CD14-positive monocyte (primary cell): ENCODE measurements at regions not wholly inside any gene's neighbourhood (a gene's known extent, or its start where the extent isn't known, plus 50 kb on each side); places are given as distances from the start of the nearest gene placed in this dataset.

Source experiments
- DNase-seq, 3 donors: peaks; one replicate each; pipeline ENCODE4 v3.0.0-alpha.2; 2011 to 2022
- H2AFZ ChIP-seq: 2 replicates; pipeline ENCODE4 v1.6.0; 2012; ENCODE audit warnings: mild to moderate bottlenecking, low read depth, low read length, inconsistent platforms; ENCODE audit not compliant: insufficient read depth, poor library complexity, severe bottlenecking
- H3K27ac ChIP-seq, 2 donors: 1 replicate in 1 of 2; 2 replicates in 1 of 2; pipeline ENCODE4 v1.5.1; 2012 to 2013; ENCODE audit warnings: low read length in 2 of 2, control low read depth in 1 of 2, inconsistent platforms in 1 of 2, low read depth in 1 of 2, mild to moderate bottlenecking in 1 of 2
- H3K27me3 ChIP-seq, 2 donors: one replicate each; pipeline versions ENCODE4 v1.6.0 to v1.6.1; 2011 to 2013; ENCODE audit warnings: low read length in 2 of 2; ENCODE audit not compliant: control insufficient read depth in 2 of 2, insufficient read depth in 2 of 2
- H3K36me3 ChIP-seq, 2 donors: replicated peaks in 1 of 2; 1 replicate in 1 of 2; 2 replicates in 1 of 2; pipeline versions ENCODE4 v1.5.1 to v1.6.1; 2012 to 2013; ENCODE audit warnings: low read length in 2 of 2, control low read depth in 1 of 2, inconsistent platforms in 1 of 2, mild to moderate bottlenecking in 1 of 2; ENCODE audit not compliant: insufficient read depth in 2 of 2, control insufficient read depth in 1 of 2
- H3K4me1 ChIP-seq, 2 donors: 1 replicate in 1 of 2; 2 replicates in 1 of 2; pipeline versions ENCODE4 v1.5.1 to v1.6.1; 2012 to 2013; ENCODE audit warnings: low read length in 2 of 2, control low read depth in 1 of 2, inconsistent platforms in 1 of 2, mild to moderate bottlenecking in 1 of 2, moderate library complexity in 1 of 2; ENCODE audit not compliant: insufficient read depth in 2 of 2, control insufficient read depth in 1 of 2
- H3K4me2 ChIP-seq: replicated peaks from 2 replicates; pipeline ENCODE3; 2012; ENCODE audit warnings: low read length, moderate library complexity, mild to moderate bottlenecking; ENCODE audit not compliant: poor library complexity, severe bottlenecking; ENCODE audit errors: extremely low read depth
- H3K4me3 ChIP-seq, 3 experiments: fragments of 200-600 bp in 1 of 3; sonication (generic) in 1 of 3; replicated peaks in 1 of 3; 1 replicate in 2 of 3; 2 replicates in 1 of 3; pipeline ENCODE4 v1.5.1; 2011 to 2013; ENCODE audit warnings: low read length in 3 of 3, mild to moderate bottlenecking in 3 of 3, control low read depth in 2 of 3, low read depth in 2 of 3, inconsistent platforms in 1 of 3, moderate library complexity in 1 of 3
- H3K79me2 ChIP-seq: 2 replicates; pipeline ENCODE4 v1.6.0; 2012; ENCODE audit warnings: mild to moderate bottlenecking, control low read depth, inconsistent platforms, low read length, moderate library complexity; ENCODE audit not compliant: insufficient read depth
- H3K9ac ChIP-seq: 2 replicates; pipeline ENCODE4 v1.6.0; 2017; ENCODE audit warnings: low read length, mild to moderate bottlenecking; ENCODE audit not compliant: insufficient read depth, poor library complexity, severe bottlenecking
- H3K9me3 ChIP-seq, 2 donors: replicated peaks in 1 of 2; 1 replicate in 1 of 2; 2 replicates in 1 of 2; pipeline versions ENCODE4 v1.5.1 to v1.6.1; 2012 to 2013; ENCODE audit warnings: low read length in 2 of 2, control low read depth in 1 of 2; ENCODE audit not compliant: control insufficient read depth in 1 of 2, insufficient read depth in 1 of 2
- H4K20me1 ChIP-seq: 2 replicates; pipeline ENCODE4 v1.6.0; 2012; ENCODE audit warnings: mild to moderate bottlenecking, low read length, control low read depth, moderate library complexity; ENCODE audit not compliant: insufficient read depth
- H3K27ac Mint-ChIP-seq, 7 donors: one replicate each; pipeline ENCODE4 v1.8.0; 2020; ENCODE audit warnings: mild to moderate bottlenecking in 7 of 7, mixed read lengths in 7 of 7, moderate library complexity in 6 of 7, inconsistent platforms in 2 of 7
- H3K27me3 Mint-ChIP-seq, 3 donors: one replicate each; pipeline ENCODE4 v1.8.0; 2021 to 2022; ENCODE audit warnings: low read depth in 3 of 3, mild to moderate bottlenecking in 3 of 3, mixed read lengths in 3 of 3, moderate library complexity in 3 of 3, inconsistent platforms in 1 of 3
- H3K36me3 Mint-ChIP-seq, 2 donors: one replicate each; pipeline ENCODE4 v1.8.0; 2020; ENCODE audit warnings: mixed read lengths in 2 of 2, inconsistent platforms in 1 of 2, mild to moderate bottlenecking in 1 of 2
- H3K4me1 Mint-ChIP-seq: one replicate; pipeline ENCODE4 v1.8.0; 2020; ENCODE audit warnings: mild to moderate bottlenecking, mixed read lengths
- H3K4me3 Mint-ChIP-seq, 2 donors: one replicate each; pipeline ENCODE4 v1.8.0; 2020; ENCODE audit warnings: mild to moderate bottlenecking in 2 of 2, mixed read lengths in 2 of 2, moderate library complexity in 1 of 2
- H3K9me3 Mint-ChIP-seq, 7 donors: one replicate each; pipeline ENCODE4 v1.8.0; 2020 to 2022; ENCODE audit warnings: mixed read lengths in 7 of 7, mild to moderate bottlenecking in 6 of 7, moderate library complexity in 6 of 7, inconsistent platforms in 2 of 7
- WGBS: methylation state at CpG from one replicate; pipeline ENCODE4 v1.1.5; 2013; ENCODE audit warnings: missing lambda C conversion rate; ENCODE audit not compliant: insufficient coverage; 5-methylcytosine and 5-hydroxymethylcytosine counted together
- intact Hi-C, 2 donors: fragments of 100-400 bp; cut with micrococcal nuclease; formaldehyde crosslinking; loops; one replicate each; pipeline versions ENCODE4 v1.15.0 to v1.15.1; 2023
- TF ChIP-seq, protein P1 (sequence below): fragments of 200-600 bp; IDR thresholded peaks from one replicate; pipeline ENCODE4 v1.8.0; 2022; ENCODE audit warnings: antibody characterized with exemption, mild to moderate bottlenecking

DNA sequence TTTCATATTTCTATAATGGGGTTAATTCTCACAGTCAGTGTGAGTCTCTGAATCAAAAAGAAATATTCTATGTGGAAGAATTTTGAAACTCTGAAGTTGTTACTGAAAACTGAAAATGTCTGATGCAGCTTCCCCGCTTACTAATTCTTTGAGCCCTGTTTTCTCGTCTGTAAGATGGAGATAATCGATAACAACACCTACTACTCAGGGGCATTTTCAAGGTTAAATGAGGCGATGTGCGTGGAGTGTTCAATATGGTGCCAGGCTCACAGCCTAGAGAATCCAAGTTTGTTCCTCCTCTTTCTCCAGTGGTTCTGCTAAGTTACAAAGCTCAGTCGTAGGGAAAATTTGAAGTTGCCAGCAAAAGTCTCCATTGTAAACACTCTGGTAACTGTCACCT lies 391.4 kb downstream of the FUT8 start:
- Mint-ChIP-seq H3K4me3 (no peak overlapping the region), H3K4me1 (no peaks in the 10 kb centered on the region), H3K27me3 (peaks cover 0 to 1% (median 0%) of the 10 kb centered on the region in 3 donors), H3K9me3 (peaks cover 0 to 4% (median 0%) of the 10 kb centered on the region in 7 donors), H3K36me3 (no peaks in the 10 kb centered on the region), H3K27ac (no peak overlapping the region)
- Histone ChIP-seq H3K4me2 (no peak overlapping the region), H3K36me3 (no peaks in the 10 kb centered on the region), H3K79me2 (no peaks in the 10 kb centered on the region), H2AFZ (no peak overlapping the region), H3K4me1 (no peaks in the 10 kb centered on the region), H3K27me3 (no peaks in the 10 kb centered on the region), H3K9ac (no peak overlapping the region), H3K9me3 (peaks cover 11 to 12% of the 10 kb centered on the region in 2 donors), H3K4me3 (no peak overlapping the region), H3K27ac (no peak overlapping the region), H4K20me1 (no peaks in the 10 kb centered on the region)
- TF ChIP-seq, protein P1, sequence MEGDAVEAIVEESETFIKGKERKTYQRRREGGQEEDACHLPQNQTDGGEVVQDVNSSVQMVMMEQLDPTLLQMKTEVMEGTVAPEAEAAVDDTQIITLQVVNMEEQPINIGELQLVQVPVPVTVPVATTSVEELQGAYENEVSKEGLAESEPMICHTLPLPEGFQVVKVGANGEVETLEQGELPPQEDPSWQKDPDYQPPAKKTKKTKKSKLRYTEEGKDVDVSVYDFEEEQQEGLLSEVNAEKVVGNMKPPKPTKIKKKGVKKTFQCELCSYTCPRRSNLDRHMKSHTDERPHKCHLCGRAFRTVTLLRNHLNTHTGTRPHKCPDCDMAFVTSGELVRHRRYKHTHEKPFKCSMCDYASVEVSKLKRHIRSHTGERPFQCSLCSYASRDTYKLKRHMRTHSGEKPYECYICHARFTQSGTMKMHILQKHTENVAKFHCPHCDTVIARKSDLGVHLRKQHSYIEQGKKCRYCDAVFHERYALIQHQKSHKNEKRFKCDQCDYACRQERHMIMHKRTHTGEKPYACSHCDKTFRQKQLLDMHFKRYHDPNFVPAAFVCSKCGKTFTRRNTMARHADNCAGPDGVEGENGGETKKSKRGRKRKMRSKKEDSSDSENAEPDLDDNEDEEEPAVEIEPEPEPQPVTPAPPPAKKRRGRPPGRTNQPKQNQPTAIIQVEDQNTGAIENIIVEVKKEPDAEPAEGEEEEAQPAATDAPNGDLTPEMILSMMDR: no peak
- 83% methylated on average over 1 of the region's 6 CpGs for WGBS
- intact Hi-C loops: no loop called here
- DNase-seq: no peak

DNA sequence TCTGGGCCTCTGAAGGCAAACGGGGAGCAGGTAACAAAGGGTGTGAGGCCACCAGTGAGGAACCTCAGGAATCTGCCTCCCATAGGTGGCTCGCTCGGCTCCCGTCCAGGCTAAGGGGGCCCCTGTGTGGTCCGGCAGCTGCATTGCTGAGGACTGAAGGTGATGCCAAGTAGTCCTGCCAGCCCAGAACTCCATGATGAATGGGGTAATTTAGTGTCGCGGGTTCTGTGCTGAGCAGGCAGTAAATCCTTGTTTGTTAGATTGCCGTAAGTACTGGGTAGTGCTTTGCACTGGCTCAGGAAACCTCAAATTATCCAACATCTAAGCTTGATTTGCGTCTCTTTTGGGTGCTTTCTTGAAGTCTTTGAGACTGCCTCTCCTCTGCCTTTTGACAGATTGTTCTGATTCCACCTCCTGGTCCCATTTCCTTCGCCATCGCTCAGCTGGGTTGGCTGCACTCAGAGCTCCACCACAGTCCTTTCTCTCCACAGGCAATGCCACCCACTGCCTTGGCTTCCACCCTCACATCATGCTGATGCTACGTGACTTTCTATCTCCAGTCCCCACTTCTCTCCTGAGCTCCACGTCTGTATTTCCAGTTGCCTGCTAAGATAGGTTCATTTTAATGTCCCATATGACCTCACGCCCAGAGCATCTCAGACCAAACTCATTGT lies 392.0 kb downstream of the FUT8 start:
- WGBS: 78% methylated on average over 12 of the region's 14 CpGs
- peaks cover 16 to 17% of the 10 kb centered on the region in 2 donors for H3K9me3 ChIP-seq
- DNase-seq: no peak
- no peak overlapping the region for H3K4me2 ChIP-seq
- no peaks in the 10 kb centered on the region for H3K27me3 ChIP-seq
- Mint-ChIP-seq H3K4me3 (no peak overlapping the region), H3K9me3 (peaks cover 0 to 4% (median 0%) of the 10 kb centered on the region in 7 donors), H3K27me3 (peaks cover 0 to 1% (median 0%) of the 10 kb centered on the region in 3 donors), H3K4me1 (no peaks in the 10 kb centered on the region), H3K36me3 (no peaks in the 10 kb centered on the region), H3K27ac (no peak overlapping the region)
- H3K9ac ChIP-seq: no peak overlapping the region
- H3K36me3 ChIP-seq: no peaks in the 10 kb centered on the region
- intact Hi-C loops: no loop called here
- no peaks in the 10 kb centered on the region for H4K20me1 ChIP-seq
- H3K79me2 ChIP-seq: no peaks in the 10 kb centered on the region
- no peak overlapping the region for H2AFZ ChIP-seq
- H3K4me1 ChIP-seq: no peaks in the 10 kb centered on the region
- TF ChIP-seq, protein P1: no peak
- no peak overlapping the region for H3K27ac ChIP-seq
- H3K4me3 ChIP-seq: no peak overlapping the region
